ENCODE measurements at regions not wholly inside any gene's neighbourhood (a gene's known extent, or its start where the extent isn't known, plus 50 kb on each side); places are given as distances from the start of the nearest gene placed in this dataset.

- no peak for TF ChIP-seq CTCF (IDR thresholded peaks at IDR 0.05; ENCODE audit: borderline replicate concordance, insufficient read depth, low read depth, low read length)
- H3K4me3 ChIP-seq (ENCODE audit: low read depth, low read length) = no peak overlapping the region
These were observed 56.0 kb upstream of the GALNT18 start for GRCh38 chr11:11677672-11678356.

GRCh38 chr11:11675671-11676181 is 53.9 kb upstream of the GALNT18 start:
- no peak for TF ChIP-seq CTCF (IDR thresholded peaks at IDR 0.05; ENCODE audit: borderline replicate concordance, insufficient read depth, low read depth, low read length)
- no peak overlapping the region for H3K4me3 ChIP-seq (ENCODE audit: low read depth, low read length)

- no peak overlapping the region for H3K4me3 ChIP-seq (ENCODE audit: low read depth, low read length)
- TF ChIP-seq CTCF (IDR thresholded peaks at IDR 0.05; ENCODE audit: borderline replicate concordance, insufficient read depth, low read depth, low read length) = no peak
These were observed 51.0 kb upstream of the GALNT18 start for GRCh38 chr11:11672789-11673188.

GRCh38 chr11:11672101-11672500 is 50.3 kb upstream of the GALNT18 start:
- TF ChIP-seq CTCF (IDR thresholded peaks at IDR 0.05; ENCODE audit: borderline replicate concordance, insufficient read depth, low read depth, low read length) = no peak
- no peak overlapping the region for H3K4me3 ChIP-seq (ENCODE audit: low read depth, low read length)

Measured in GM12875 (cell line).